ENCODE measurements at regions not wholly inside any gene's neighbourhood (a gene's known extent, or its start where the extent isn't known, plus 50 kb on each side); places are given as distances from the start of the nearest gene placed in this dataset.
"Not testable (repeated sequence)": the region's sequence is repeated elsewhere in the genome, so short reads cannot be mapped to it uniquely, and the experiment has no call there.

DNA sequence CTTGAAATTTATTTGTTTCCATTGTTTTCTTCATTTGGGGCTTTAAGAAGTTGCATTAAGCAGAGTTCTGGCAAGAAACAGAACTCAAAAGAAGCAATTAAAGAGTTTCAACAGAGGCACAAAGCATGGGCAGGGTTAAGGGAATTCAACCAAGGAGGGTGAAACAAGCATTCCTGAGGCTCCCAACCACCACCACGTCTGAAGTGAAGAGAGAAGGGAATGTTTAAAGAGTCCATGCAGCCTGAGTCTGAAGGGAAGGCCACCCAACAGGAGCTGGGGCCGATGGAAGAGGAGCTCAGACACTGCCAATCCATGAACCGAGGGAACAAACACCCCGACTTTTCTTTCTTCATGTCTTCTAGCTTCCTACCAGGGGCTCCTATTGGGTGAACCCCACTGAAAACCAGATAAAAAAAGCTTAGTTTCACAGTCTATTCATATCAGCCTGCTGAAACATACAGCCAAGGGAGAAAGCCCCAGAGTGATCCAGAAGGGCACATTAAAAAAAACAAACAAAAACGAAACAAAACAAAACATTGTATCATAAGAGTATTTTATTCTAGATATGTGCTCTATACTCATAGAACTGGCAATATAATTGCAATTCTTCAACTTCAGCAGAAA is 168.9 kb downstream of the SPDYE17 start:
- not testable (repeated sequence) for TF ChIP-seq POLR2A (IDR thresholded peaks at IDR 0.05; ENCODE audit: low read depth, low read length); CTCF (conservative IDR thresholded peaks at IDR 0.05; ENCODE audit: low read depth, low read length); CHD1 (IDR thresholded peaks at IDR 0.05; ENCODE audit: low read depth, low read length); RAD21 (IDR thresholded peaks at IDR 0.05; ENCODE audit: low read length); MAZ (IDR thresholded peaks at IDR 0.05; ENCODE audit: borderline replicate concordance, low read depth, low read length); RCOR1 (IDR thresholded peaks at IDR 0.05; ENCODE audit: insufficient replicate concordance, low read length); ELK1 (IDR thresholded peaks at IDR 0.05; ENCODE audit: borderline replicate concordance, low read depth, low read length); NFE2L2 (IDR thresholded peaks at IDR 0.05; ENCODE audit: low read depth, low read length); RFX5 (IDR thresholded peaks at IDR 0.05; ENCODE audit: low read depth, low read length); SMC3 (IDR thresholded peaks at IDR 0.05; ENCODE audit: low read depth, low read length); MXI1 (IDR thresholded peaks at IDR 0.05; ENCODE audit: borderline replicate concordance, low read depth, low read length); CEBPB (IDR thresholded peaks at IDR 0.05; ENCODE audit: low read depth, low read length); FOS (IDR thresholded peaks at IDR 0.05; ENCODE audit: low read depth, low read length)
- TF ChIP-seq, protein P1, sequence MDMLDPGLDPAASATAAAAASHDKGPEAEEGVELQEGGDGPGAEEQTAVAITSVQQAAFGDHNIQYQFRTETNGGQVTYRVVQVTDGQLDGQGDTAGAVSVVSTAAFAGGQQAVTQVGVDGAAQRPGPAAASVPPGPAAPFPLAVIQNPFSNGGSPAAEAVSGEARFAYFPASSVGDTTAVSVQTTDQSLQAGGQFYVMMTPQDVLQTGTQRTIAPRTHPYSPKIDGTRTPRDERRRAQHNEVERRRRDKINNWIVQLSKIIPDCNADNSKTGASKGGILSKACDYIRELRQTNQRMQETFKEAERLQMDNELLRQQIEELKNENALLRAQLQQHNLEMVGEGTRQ (IDR thresholded peaks at IDR 0.05; ENCODE audit: low read depth, low read length), result not testable (repeated sequence)

Measured in IMR-90 (cell line).